GM10248 (cell line): ENCODE measurements at regions not wholly inside any gene's neighbourhood (a gene's known extent, or its start where the extent isn't known, plus 50 kb on each side); places are given as distances from the start of the nearest gene placed in this dataset.

Experiments used
- CTCF ChIA-PET: fragments of 300-600 bp; sonication (Branson Sonifier 250); formaldehyde crosslinking; extraction: SDS; loops from one replicate; lab custom pipeline; 2021; ENCODE audit warnings: antibody characterized with exemption; lab: Yijun Ruan, JAX
- POLR2A ChIA-PET: fragments of 350-650 bp; sonication (Branson Sonifier 250); formaldehyde crosslinking; extraction: SDS; loops from one replicate; lab custom pipeline; 2020; ENCODE audit warnings: antibody characterized with exemption; lab: Yijun Ruan, JAX
- DNase-seq: peaks from one replicate; pipeline ENCODE4 v3.0.0; 2012; ENCODE audit errors: extremely low spot score
- TF ChIP-seq, protein P1 (sequence below): IDR thresholded peaks from 2 replicates; pipeline ENCODE4 v1.5.1; 2012; ENCODE audit warnings: mild to moderate bottlenecking, low read depth; ENCODE audit errors: extremely low read depth, missing control alignments, control extremely low read depth

DNA sequence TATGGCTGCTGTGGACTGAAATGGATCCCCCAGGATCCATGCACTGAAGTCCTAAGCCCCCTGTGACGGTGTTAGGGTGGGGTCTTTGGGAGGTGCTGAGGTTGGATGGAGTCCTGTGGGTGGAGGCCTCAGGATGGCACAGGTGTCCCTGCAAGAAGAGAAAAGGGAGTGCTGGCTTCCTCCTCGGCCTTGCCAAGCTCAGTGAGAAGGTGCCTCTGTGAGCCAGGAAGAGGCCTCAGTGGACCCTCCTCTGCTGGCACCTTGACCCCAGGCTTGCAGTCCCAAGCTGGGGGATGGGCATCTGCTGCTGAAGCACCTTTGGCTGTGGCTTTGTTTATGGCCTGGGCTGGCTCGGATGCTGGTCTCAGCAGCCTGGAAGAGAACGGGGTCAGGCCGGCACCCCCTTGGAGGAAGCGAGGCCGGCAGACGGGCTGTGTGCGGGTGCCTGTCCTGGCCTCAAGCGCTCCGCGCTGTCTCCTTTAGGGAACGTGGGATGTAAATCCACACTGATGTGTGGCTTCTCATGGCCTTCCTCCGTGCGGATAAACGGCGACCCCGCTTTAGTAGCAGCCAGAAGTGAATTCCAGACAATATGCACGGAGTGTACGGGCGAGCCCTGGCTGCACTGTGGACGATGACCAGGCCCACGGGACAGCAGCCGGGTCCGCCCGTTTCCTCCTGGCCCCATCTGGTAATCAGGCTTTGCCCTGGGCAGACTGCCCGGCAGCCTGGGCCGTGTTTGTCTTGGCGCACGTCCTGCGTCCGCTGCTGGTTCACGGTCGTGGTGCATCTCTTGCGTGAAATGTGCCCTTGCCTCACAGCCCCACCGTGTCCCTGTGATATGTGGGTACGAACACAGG, 182.6 kb downstream of the ERMARD start:
- DNase-seq: no peak
- TF ChIP-seq, protein P1, sequence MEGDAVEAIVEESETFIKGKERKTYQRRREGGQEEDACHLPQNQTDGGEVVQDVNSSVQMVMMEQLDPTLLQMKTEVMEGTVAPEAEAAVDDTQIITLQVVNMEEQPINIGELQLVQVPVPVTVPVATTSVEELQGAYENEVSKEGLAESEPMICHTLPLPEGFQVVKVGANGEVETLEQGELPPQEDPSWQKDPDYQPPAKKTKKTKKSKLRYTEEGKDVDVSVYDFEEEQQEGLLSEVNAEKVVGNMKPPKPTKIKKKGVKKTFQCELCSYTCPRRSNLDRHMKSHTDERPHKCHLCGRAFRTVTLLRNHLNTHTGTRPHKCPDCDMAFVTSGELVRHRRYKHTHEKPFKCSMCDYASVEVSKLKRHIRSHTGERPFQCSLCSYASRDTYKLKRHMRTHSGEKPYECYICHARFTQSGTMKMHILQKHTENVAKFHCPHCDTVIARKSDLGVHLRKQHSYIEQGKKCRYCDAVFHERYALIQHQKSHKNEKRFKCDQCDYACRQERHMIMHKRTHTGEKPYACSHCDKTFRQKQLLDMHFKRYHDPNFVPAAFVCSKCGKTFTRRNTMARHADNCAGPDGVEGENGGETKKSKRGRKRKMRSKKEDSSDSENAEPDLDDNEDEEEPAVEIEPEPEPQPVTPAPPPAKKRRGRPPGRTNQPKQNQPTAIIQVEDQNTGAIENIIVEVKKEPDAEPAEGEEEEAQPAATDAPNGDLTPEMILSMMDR: no peak
- ChIA-PET CTCF (no interaction called here), POLR2A (no interaction called here)

DNA sequence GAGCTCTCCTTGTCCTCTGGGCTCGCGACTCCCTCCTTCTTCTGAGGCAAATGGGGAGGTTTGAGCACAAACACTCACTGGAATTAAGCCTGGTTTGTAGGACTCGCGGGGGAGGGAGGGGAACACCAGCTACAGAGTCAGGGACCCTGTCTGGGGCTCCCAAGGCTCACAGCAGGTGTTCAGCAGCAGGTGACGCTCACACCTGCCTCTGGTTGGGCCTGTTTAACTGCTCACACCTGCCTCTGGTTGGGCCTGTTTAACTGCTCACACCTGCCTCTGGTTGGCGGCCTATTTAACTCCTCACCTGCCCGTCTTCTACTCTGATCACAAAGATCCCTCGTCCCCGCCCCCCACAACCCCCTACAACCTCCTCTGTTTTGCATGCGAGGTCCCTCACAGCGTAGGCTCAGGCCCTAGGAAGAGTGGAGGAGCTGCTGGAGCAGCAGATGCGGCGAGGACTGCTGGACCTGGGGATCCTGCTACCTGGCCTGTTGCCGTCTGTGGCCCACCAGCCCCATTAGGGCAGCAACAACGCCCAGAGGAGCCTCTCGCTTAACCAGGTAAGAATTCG, 181.9 kb downstream of the ERMARD start:
- CTCF ChIA-PET: no interaction called here
- POLR2A ChIA-PET: no interaction called here
- TF ChIP-seq, protein P1: no peak
- no peak for DNase-seq

DNA sequence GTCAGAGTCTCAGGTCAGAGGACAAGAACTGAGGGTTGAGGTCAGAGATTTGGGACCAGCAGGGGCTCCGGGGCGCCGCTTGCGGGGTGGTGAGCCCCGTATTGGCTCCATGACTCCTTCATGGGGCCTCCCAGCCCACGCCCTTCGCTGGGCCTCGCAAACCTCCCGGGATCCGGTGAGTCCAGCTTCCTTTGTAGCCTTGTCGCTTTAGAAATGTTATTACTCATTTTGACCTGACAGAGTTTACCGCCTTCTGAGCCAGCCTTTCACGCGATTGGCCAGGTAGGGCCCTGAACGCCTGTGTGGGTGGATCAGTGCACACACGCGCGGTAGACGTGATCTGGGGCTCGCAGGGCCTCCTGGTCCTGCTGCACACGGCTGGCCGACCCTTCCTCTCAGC, 181.1 kb downstream of the ERMARD start:
- DNase-seq: no peak
- POLR2A ChIA-PET: no interaction called here
- CTCF ChIA-PET: no interaction called here
- TF ChIP-seq, protein P1: no peak

DNA sequence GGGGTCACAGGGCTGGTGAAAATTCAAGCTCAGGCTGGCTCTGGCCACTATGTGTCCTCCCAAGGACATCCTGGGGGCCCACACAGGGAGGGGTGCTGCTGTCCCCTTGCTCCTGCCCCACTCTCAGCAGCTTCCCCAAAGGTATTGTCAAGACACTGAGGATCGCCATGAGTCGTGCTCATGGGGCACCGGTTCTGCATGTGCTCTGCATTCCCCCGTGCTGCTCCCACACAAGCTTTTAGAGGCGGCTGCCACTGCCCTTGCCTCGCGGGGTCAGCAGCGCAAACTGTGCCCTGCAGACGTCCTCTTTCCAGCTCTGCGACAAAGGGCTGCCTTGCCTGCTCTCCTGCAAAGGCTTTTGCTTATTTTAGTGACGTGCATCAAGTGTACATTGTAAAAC, 179.8 kb downstream of the ERMARD start:
- TF ChIP-seq, protein P1: no peak
- ChIA-PET CTCF (no interaction called here), POLR2A (no interaction called here)
- DNase-seq: no peak

DNA sequence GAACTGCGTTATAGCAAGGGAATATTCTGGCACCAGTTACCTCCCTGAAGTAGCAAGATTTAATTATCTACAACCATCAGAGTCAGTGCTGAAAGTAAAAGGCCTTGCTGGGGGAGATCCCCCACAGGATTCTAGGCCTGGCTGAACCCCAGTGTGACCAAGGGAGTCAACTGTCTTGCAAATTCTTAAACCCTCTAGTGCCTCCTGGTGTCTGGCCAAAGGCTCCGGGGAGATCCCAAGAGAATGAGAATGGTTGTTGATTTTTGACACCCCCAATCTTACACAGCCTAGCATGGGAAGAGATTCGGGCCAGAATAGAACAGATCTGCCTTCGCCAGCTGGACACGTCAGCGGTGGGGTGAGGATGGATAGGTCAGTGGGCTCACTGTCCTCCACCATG, 179.4 kb downstream of the ERMARD start:
- TF ChIP-seq, protein P1: no peak
- DNase-seq: no peak
- CTCF ChIA-PET: no interaction called here
- POLR2A ChIA-PET: no interaction called here

DNA sequence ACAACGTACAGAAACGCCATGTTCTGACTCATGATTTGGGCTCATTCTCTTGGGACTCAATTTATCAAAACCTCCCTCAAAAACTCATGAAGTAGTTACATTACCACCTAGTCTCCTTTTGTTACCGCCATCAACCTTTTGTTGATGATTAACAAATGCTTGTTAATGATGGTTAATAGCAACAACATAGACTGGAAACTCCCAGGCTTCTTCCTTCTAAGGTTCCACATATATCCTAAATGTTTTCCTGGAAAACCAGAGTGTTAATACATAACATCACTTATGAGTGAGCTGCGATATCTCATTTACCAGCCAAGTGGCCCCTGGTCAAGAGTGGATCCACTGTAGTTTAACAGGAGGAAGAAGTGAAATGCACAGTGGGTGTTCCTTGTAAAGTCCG, 176.3 kb downstream of the ERMARD start:
- no peak for DNase-seq
- CTCF ChIA-PET: no interaction called here
- POLR2A ChIA-PET: no interaction called here
- TF ChIP-seq, protein P1: no peak
